Activated CD4-positive, alpha-beta T cell treated with anti-CD3 and anti-CD28 coated beads for 36 hours (primary cell): ENCODE measurements at regions not wholly inside any gene's neighbourhood (a gene's known extent, or its start where the extent isn't known, plus 50 kb on each side); places are given as distances from the start of the nearest gene placed in this dataset.

Experiments used
- ATAC-seq: fragments of 200-7000 bp; cut with Tn5 transposase; one replicate; pipeline ENCODE4 v1.10.0; 2021; ENCODE audit warnings: mild to moderate bottlenecking, moderate library complexity
- CTCF ChIA-PET: fragments of 350-600 bp; sonication (Branson Sonifier 250); formaldehyde crosslinking; loops from one replicate; lab custom pipeline; 2021; ENCODE audit warnings: antibody characterized with exemption; lab: Charles Lee
- POLR2A ChIA-PET: fragments of 350-600 bp; sonication (Branson Sonifier 250); formaldehyde crosslinking; loops from one replicate; lab custom pipeline; 2021; ENCODE audit warnings: antibody characterized with exemption, inconsistent platforms; lab: Charles Lee
- DNase-seq: peaks from one replicate; pipeline ENCODE4 v3.0.0-alpha.2; 2020
- H3K27ac Mint-ChIP-seq: one replicate; pipeline ENCODE4 v1.8.0; 2021; ENCODE audit warnings: mixed read lengths
- H3K27me3 Mint-ChIP-seq: one replicate; pipeline ENCODE4 v1.8.0; 2021; ENCODE audit warnings: mixed read lengths
- H3K36me3 Mint-ChIP-seq: one replicate; pipeline ENCODE4 v1.8.0; 2021; ENCODE audit warnings: low read depth, mixed read lengths
- H3K4me1 Mint-ChIP-seq: one replicate; pipeline ENCODE4 v1.8.0; 2021; ENCODE audit warnings: mixed read lengths
- H3K4me3 Mint-ChIP-seq: one replicate; pipeline ENCODE4 v1.8.0; 2021; ENCODE audit warnings: mild to moderate bottlenecking, moderate library complexity, mixed read lengths
- H3K9me3 Mint-ChIP-seq: one replicate; pipeline ENCODE4 v1.8.0; 2021; ENCODE audit warnings: low read depth, mixed read lengths
- intact Hi-C, 2 experiments: fragments of 100-400 bp; cut with DNase I in 1 of 2; cut with micrococcal nuclease in 1 of 2; formaldehyde crosslinking; loops; one replicate each; pipeline versions ENCODE4 v1.14.2 to v1.15.1; 2022 to 2024; cut with DNase I, micrococcal nuclease

DNA sequence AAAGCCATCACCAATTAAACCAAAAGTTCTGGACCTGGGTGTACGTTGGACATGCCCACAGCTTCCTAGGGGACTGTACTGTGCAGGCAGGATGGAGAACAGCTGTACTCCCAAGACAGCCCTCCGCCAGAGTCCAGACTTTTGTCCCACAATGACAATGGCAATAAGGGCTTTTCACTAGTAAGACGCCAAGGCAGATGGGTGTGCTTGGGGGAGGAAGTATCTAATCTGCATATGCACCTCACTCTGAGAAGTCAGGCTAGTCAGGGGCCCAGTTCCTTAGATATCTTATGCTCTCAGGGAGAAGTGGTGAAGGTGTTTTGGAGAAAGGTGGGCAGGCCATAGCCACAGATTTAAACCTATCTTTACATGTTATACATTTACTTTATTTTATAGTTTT is 85.1 kb upstream of the USP47 start:
- Mint-ChIP-seq H3K27ac (no peak overlapping the region), H3K27me3 (peaks cover 15% of the 10 kb centered on the region), H3K36me3 (no peaks in the 10 kb centered on the region), H3K4me1 (no peaks in the 10 kb centered on the region), H3K9me3 (no peaks in the 10 kb centered on the region), H3K4me3 (no peak overlapping the region)
- no peak for ATAC-seq
- intact Hi-C loops = no loop called here
- DNase-seq = no peak
- POLR2A ChIA-PET = no interaction called here
- CTCF ChIA-PET = interaction anchor here (0.7 kb wide), 1 partner anchor 720 kb away, joined by 3 read pairs; no protein-coding TSS in a partner anchor

DNA sequence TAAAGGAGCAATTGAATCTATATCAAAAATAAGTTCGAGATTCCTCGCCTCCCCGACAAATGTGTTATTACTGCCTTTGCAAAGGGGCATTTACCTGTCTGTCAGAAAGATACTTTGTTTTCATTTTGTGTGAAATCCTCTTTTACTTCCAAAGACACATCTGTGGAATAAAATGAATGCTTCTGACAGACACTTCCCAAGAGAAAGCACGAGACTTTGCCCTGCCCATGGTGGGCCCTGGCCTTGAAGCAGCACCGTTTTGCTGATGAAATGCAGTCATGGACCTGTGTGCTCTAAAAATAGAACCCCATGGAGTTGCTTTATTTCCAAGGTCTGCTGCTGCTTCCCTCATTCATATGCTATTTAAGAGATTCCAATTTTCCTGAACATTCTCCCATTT is 85.9 kb upstream of the USP47 start:
- Mint-ChIP-seq H3K9me3 (no peaks in the 10 kb centered on the region), H3K27ac (no peak overlapping the region), H3K4me3 (no peak overlapping the region), H3K27me3 (peaks cover 11% of the 10 kb centered on the region), H3K36me3 (no peaks in the 10 kb centered on the region), H3K4me1 (no peaks in the 10 kb centered on the region)
- ATAC-seq = no peak
- POLR2A ChIA-PET = no interaction called here
- CTCF ChIA-PET = no interaction called here
- intact Hi-C loops = no loop called here
- DNase-seq = no peak

- DNase-seq (no peak), ATAC-seq (no peak)
- Mint-ChIP-seq H3K36me3 (no peaks in the 10 kb centered on the region), H3K4me1 (no peaks in the 10 kb centered on the region), H3K9me3 (no peaks in the 10 kb centered on the region), H3K27me3 (peaks cover 16% of the 10 kb centered on the region), H3K27ac (no peak overlapping the region), H3K4me3 (no peak overlapping the region)
- intact Hi-C loops = no loop called here
- POLR2A ChIA-PET = no interaction called here
- CTCF ChIA-PET = interaction anchor here (0.9 kb wide), 1 partner anchor 588 kb away, joined by 3 read pairs; no protein-coding TSS in a partner anchor
Measured at GRCh38 chr11:11752679-11753078, 89.1 kb upstream of the USP47 start.

DNA sequence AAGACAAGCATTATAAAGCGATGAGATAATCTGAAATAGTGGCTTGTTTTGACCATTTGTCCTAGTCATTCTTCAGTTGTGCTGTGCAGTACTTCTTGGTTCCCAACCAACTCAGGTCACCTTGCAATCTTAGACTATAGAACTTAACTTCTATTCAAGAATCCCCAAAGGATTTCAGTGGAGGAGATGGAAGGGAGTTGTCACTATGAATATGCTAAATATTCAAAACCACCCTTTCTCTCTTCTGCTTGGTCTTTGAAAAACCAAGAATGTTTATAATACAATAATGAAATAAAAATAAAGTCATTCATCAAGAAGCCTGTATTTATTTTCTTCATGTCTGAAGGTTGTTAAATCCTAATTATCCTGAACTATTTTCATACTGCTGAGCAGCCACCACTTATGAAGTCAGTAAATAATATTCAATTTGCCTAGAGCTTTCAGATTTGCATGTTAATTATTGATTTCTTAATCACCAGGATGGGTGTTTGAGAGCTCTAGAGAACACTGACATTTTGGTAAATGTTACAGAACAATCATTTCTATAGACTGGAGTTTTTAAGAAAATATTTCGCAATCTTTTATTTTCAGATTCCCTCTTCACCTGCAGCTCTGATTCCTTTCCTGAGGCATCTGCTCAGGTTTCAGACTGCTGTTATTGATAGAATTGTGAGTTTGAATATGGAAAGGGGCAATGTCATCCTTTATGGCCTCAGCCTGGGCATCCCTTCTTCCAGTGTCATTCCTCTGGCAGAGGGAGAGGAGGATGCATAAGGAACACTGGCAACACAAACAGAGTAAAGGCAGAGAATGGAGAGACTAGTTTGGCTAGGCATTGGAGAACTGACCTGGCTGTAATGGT is 91.5 kb upstream of the USP47 start:
- ChIA-PET POLR2A (no interaction called here), CTCF (interaction anchor here (0.7 kb wide), 1 partner anchor 337 kb away, joined by 3 read pairs; no protein-coding TSS in a partner anchor)
- Mint-ChIP-seq H3K9me3 (no peaks in the 10 kb centered on the region), H3K27ac (no peak overlapping the region), H3K36me3 (no peaks in the 10 kb centered on the region), H3K4me1 (no peaks in the 10 kb centered on the region), H3K4me3 (no peak overlapping the region), H3K27me3 (peaks cover 19% of the 10 kb centered on the region)
- ATAC-seq (no peak), DNase-seq (no peak)
- intact Hi-C loops = no loop called here

DNA sequence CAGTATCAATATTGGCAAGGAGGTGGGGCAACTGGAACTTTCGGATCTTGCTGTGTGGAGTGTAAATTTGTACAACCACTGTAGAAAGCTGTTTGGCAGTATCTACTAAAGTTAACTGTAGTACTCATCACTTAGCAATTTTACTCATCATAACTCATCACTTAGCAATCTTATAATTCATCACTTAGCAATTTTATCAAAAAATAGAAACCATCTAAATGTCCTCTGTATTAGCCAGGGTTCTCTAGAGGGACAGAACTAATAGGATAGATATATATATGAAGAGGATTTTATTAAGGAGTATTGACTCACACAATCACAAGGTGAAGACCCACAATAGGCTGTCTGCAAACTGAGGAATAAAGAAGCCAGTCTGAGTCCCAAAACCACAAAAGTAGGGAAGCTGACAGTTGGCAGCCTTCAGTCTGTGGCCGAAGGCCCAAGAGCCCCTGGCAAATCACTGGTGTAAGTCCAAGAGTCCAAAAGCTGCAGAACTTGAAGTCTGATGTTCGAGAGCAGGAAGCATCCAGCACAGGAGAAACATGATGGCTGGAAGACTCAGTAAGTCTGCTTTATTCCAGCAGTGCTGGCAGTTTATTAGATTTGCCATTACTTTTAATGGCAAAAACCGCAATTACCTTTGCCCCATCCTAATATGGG is 92.9 kb upstream of the USP47 start:
- CTCF ChIA-PET = no interaction called here
- DNase-seq (no peak), ATAC-seq (no peak)
- Mint-ChIP-seq H3K4me1 (no peaks in the 10 kb centered on the region), H3K4me3 (no peak overlapping the region), H3K27me3 (peaks cover 19% of the 10 kb centered on the region), H3K36me3 (no peaks in the 10 kb centered on the region), H3K27ac (no peak overlapping the region), H3K9me3 (no peaks in the 10 kb centered on the region)
- POLR2A ChIA-PET = no interaction called here
- intact Hi-C loops = no loop called here

GRCh38 chr11:11747570-11747969 is 94.2 kb upstream of the USP47 start:
- ChIA-PET POLR2A (no interaction called here), CTCF (no interaction called here)
- Mint-ChIP-seq H3K27me3 (peaks cover 17% of the 10 kb centered on the region), H3K27ac (no peak overlapping the region), H3K9me3 (no peaks in the 10 kb centered on the region), H3K4me3 (no peak overlapping the region), H3K36me3 (no peaks in the 10 kb centered on the region), H3K4me1 (no peaks in the 10 kb centered on the region)
- DNase-seq = no peak
- ATAC-seq = no peak
- intact Hi-C loops = no loop called here

DNA sequence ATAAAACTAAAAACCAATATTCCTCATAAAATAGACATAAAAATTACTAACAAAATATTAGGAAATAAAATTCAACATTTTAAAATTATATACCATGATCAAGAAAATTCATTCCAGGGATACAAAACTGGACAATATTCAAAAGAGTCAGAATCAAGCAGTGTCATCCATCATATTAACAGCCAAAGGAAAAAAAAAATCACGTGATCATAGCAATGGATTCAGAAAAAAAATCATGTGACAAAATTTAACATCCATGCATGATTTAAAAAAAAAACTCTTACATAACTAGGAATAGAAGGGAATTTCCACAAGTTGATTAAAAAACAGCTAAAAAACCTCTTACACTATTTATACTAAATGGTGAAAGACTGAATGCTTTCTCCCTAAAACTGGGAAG is 95.3 kb upstream of the USP47 start:
- H3K27ac Mint-ChIP-seq = no peak overlapping the region
- ChIA-PET POLR2A (no interaction called here), CTCF (no interaction called here)
- DNase-seq (no peak), ATAC-seq (no peak)
- H3K27me3 Mint-ChIP-seq = peaks cover 21% of the 10 kb centered on the region
- intact Hi-C loops = no loop called here
- no peaks in the 10 kb centered on the region for H3K36me3 Mint-ChIP-seq
- no peaks in the 10 kb centered on the region for H3K9me3 Mint-ChIP-seq
- no peak overlapping the region for H3K4me3 Mint-ChIP-seq
- H3K4me1 Mint-ChIP-seq = no peaks in the 10 kb centered on the region

DNA sequence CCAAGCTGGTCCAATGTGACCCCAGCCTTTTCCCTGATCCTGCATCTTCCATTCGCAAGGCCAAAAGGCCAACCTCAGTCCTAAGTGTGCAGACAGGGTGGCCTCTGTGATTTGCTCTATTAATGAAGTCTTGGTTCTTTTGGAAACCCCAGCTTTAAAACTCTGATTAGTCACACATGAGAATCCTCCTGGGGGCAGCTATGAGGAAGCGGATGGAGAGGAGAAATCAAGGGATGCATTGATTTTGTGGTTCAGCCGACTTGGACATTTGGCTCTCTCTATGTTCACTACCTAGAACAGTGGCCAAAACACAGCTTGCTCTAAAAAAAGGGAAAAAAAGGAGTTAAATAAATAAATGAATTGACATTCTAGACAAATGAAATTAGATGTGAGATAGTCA is 98.6 kb upstream of the USP47 start:
- no peak for ATAC-seq
- CTCF ChIA-PET = no interaction called here
- DNase-seq = no peak
- POLR2A ChIA-PET = no interaction called here
- H3K4me1 Mint-ChIP-seq = no peaks in the 10 kb centered on the region
- H3K36me3 Mint-ChIP-seq = no peaks in the 10 kb centered on the region
- peaks cover 19% of the 10 kb centered on the region for H3K27me3 Mint-ChIP-seq
- no peak overlapping the region for H3K4me3 Mint-ChIP-seq
- no peaks in the 10 kb centered on the region for H3K9me3 Mint-ChIP-seq
- H3K27ac Mint-ChIP-seq = no peak overlapping the region
- intact Hi-C loops = no loop called here

- no peaks in the 10 kb centered on the region for H3K9me3 Mint-ChIP-seq
- ChIA-PET CTCF (interaction anchor here (0.6 to 1.2 kb wide), 3 partner anchors 9 to 718 kb away, joined by 3 to 4 read pairs (median 3); no protein-coding TSS in a partner anchor), POLR2A (no interaction called here)
- intact Hi-C loops = no loop called here
- H3K27me3 Mint-ChIP-seq = peaks cover 19% of the 10 kb centered on the region
- ATAC-seq (no peak), DNase-seq (no peak)
- H3K4me1 Mint-ChIP-seq = no peaks in the 10 kb centered on the region
- H3K27ac Mint-ChIP-seq = no peak overlapping the region
- H3K36me3 Mint-ChIP-seq = no peaks in the 10 kb centered on the region
- no peak overlapping the region for H3K4me3 Mint-ChIP-seq
Measured at GRCh38 chr11:11742486-11742885, 99.3 kb upstream of the USP47 start.

DNA sequence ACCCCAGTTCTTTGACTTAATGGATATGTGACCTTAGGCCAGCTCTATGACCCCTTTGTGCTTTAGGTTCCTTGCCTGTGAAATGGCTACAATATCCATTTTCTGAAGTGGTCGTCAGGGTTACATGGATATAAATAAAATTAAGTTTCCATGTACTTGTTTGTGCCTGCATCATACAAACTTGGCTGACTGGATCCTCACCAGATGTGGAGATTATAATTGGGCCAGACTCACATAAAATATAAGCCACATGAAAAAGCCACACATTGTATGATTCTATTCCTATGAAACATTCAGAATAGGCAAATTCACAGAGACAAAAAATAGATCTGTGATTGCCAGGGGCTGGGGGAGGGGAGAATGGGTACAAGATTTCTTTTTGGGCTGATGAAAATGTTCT is 100.9 kb upstream of the USP47 start:
- DNase-seq = no peak
- H3K9me3 Mint-ChIP-seq = no peaks in the 10 kb centered on the region
- H3K36me3 Mint-ChIP-seq = no peaks in the 10 kb centered on the region
- intact Hi-C loops = no loop called here
- ChIA-PET POLR2A (no interaction called here), CTCF (no interaction called here)
- no peak overlapping the region for H3K4me3 Mint-ChIP-seq
- H3K4me1 Mint-ChIP-seq = no peaks in the 10 kb centered on the region
- H3K27ac Mint-ChIP-seq = no peak overlapping the region
- peaks cover 17% of the 10 kb centered on the region for H3K27me3 Mint-ChIP-seq
- ATAC-seq = no peak

DNA sequence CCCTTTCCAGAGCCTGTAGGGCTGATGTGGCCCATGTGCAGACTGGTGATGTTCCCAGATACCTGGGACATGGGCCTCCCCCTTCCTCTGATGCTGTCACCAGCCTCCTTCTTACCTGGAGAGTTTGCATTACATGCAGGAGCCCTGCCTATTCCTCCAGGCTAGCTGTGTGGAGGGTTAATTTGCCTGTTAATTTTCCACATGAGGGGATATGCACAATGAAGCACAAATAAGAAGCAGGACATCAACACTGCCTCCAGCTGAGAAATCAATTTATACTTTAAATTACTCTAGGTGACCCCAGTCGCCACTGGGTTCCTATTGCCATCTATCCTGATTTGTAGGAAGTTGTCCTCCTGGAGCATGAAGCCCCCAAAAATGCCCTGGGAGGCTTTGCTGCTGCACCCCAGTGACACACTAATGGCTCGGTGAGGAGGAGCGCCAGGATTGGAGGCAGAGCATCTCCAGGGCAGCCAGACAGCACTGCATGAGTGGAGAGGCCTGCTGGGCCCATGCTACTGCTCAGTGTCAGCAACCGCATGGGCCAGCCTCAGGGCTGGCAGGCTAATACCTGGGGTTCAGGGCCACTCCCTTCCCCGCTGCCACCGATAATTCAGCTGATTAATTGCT is 101.6 kb upstream of the USP47 start:
- intact Hi-C loops = no loop called here
- Mint-ChIP-seq H3K27ac (no peak overlapping the region), H3K4me3 (no peak overlapping the region), H3K4me1 (no peaks in the 10 kb centered on the region), H3K36me3 (no peaks in the 10 kb centered on the region), H3K27me3 (peaks cover 17% of the 10 kb centered on the region), H3K9me3 (no peaks in the 10 kb centered on the region)
- DNase-seq (no peak), ATAC-seq (no peak)
- ChIA-PET POLR2A (no interaction called here), CTCF (no interaction called here)
